ENCODE measurements at regions not wholly inside any gene's neighbourhood (a gene's known extent, or its start where the extent isn't known, plus 50 kb on each side); places are given as distances from the start of the nearest gene placed in this dataset.

- TF ChIP-seq TCF7 (CRISPR knock-in tag; IDR thresholded peaks at IDR 0.05; ENCODE audit: low read depth) = no peak
- TF ChIP-seq TEAD4 (CRISPR knock-in tag; IDR thresholded peaks at IDR 0.05) = no peak
- no peak for TF ChIP-seq ZNF423 (CRISPR knock-in tag; IDR thresholded peaks at IDR 0.05)
- TF ChIP-seq, protein P1, sequence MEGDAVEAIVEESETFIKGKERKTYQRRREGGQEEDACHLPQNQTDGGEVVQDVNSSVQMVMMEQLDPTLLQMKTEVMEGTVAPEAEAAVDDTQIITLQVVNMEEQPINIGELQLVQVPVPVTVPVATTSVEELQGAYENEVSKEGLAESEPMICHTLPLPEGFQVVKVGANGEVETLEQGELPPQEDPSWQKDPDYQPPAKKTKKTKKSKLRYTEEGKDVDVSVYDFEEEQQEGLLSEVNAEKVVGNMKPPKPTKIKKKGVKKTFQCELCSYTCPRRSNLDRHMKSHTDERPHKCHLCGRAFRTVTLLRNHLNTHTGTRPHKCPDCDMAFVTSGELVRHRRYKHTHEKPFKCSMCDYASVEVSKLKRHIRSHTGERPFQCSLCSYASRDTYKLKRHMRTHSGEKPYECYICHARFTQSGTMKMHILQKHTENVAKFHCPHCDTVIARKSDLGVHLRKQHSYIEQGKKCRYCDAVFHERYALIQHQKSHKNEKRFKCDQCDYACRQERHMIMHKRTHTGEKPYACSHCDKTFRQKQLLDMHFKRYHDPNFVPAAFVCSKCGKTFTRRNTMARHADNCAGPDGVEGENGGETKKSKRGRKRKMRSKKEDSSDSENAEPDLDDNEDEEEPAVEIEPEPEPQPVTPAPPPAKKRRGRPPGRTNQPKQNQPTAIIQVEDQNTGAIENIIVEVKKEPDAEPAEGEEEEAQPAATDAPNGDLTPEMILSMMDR (IDR thresholded peaks at IDR 0.05) = no peak
- no peak for TF ChIP-seq ZNF138 (CRISPR knock-in tag; conservative IDR thresholded peaks at IDR 0.05)
- TF ChIP-seq PREB (CRISPR knock-in tag; IDR thresholded peaks at IDR 0.05; ENCODE audit: borderline replicate concordance) = no peak
- no peak for TF ChIP-seq KAT7 (CRISPR knock-in tag; IDR thresholded peaks at IDR 0.05; ENCODE audit: borderline replicate concordance)
- no peak for TF ChIP-seq HMGA2 (CRISPR knock-in tag; IDR thresholded peaks at IDR 0.05)
- no peak for TF ChIP-seq SMAD3 (CRISPR knock-in tag; IDR thresholded peaks at IDR 0.05; ENCODE audit: borderline replicate concordance)
These were observed 169.1 kb downstream of the PTEN start (continued) for GRCh38 chr10:88032566-88032965.

- Mint-ChIP-seq H3K27me3 (ENCODE audit: low read depth) (no peaks in the 10 kb centered on the region), H3K9me3 (no peaks in the 10 kb centered on the region), H3K36me3 (no peaks in the 10 kb centered on the region), H3K4me3 (no peak overlapping the region), H3K27ac (no peak overlapping the region), H3K4me1 (peaks cover 13% of the 10 kb centered on the region)
- POLR2A ChIA-PET = no interaction called here
- no peak for TF ChIP-seq ZNF232 (CRISPR knock-in tag; IDR thresholded peaks at IDR 0.05)
- no peak for TF ChIP-seq CREB1 (CRISPR knock-in tag; IDR thresholded peaks at IDR 0.05)
- no peak for TF ChIP-seq PRDM15 (CRISPR knock-in tag; IDR thresholded peaks at IDR 0.05)
- TF ChIP-seq CDX4 (CRISPR knock-in tag; IDR thresholded peaks at IDR 0.05; ENCODE audit: borderline replicate concordance) = no peak
- no peak for TF ChIP-seq SMAD4 (CRISPR knock-in tag; IDR thresholded peaks at IDR 0.05)
- TF ChIP-seq ZNF396 (CRISPR knock-in tag; IDR thresholded peaks at IDR 0.05; ENCODE audit: borderline replicate concordance) = no peak
- TF ChIP-seq NFE2L1 (CRISPR knock-in tag; IDR thresholded peaks at IDR 0.05) = no peak
- TF ChIP-seq ERG (CRISPR knock-in tag; IDR thresholded peaks at IDR 0.05) = no peak
- no peak for TF ChIP-seq GABPB1 (CRISPR knock-in tag; IDR thresholded peaks at IDR 0.05)
- TF ChIP-seq HMGA2 (CRISPR knock-in tag; IDR thresholded peaks at IDR 0.05) = no peak
- TF ChIP-seq, protein P2, sequence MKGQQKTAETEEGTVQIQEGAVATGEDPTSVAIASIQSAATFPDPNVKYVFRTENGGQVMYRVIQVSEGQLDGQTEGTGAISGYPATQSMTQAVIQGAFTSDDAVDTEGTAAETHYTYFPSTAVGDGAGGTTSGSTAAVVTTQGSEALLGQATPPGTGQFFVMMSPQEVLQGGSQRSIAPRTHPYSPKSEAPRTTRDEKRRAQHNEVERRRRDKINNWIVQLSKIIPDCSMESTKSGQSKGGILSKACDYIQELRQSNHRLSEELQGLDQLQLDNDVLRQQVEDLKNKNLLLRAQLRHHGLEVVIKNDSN (CRISPR knock-in tag; IDR thresholded peaks at IDR 0.05) = no peak
- no peak for TF ChIP-seq ZNF317 (CRISPR knock-in tag; IDR thresholded peaks at IDR 0.05; ENCODE audit: borderline replicate concordance, low read depth)
- TF ChIP-seq, protein P3, sequence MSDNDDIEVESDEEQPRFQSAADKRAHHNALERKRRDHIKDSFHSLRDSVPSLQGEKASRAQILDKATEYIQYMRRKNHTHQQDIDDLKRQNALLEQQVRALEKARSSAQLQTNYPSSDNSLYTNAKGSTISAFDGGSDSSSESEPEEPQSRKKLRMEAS (CRISPR knock-in tag; IDR thresholded peaks at IDR 0.05) = no peak
- ATAC-seq = no peak
- CTCF ChIA-PET = interaction anchor here (1.0 kb wide), 1 partner anchor 81 kb away, joined by 4 read pairs; no protein-coding TSS in a partner anchor
- no peak for DNase-seq (ENCODE audit: low spot score)
These were observed 170.0 kb downstream of the PTEN start for GRCh38 chr10:88033385-88033784.
